HepG2 (cell line): ENCODE measurements at regions not wholly inside any gene's neighbourhood (a gene's known extent, or its start where the extent isn't known, plus 50 kb on each side); places are given as distances from the start of the nearest gene placed in this dataset.

Experiments used
- ATAC-seq: fragments of 200-7000 bp; cut with Tn5 transposase; 3 replicates; pipeline ENCODE4 v1.9.1; 2020; ENCODE audit warnings: mild to moderate bottlenecking, moderate library complexity
- BruUV-seq: library from RNA; stranded (reverse); fragments of 400-500 nt; replicated peaks from 2 replicates; lab custom pipeline; 2021; lab: Mats Ljungman, UMichigan
- CTCF ChIA-PET: fragments of 300-600 bp; formaldehyde crosslinking; extraction: SDS; loops from one replicate; lab custom pipeline; 2021; ENCODE audit warnings: low total read pairs, inconsistent platforms, low intra/inter-chr PET ratio; lab: Yijun Ruan, JAX
- POLR2A ChIA-PET: fragments of 350-600 bp; sonication (Branson Sonifier 250); formaldehyde crosslinking; loops from one replicate; lab custom pipeline; 2020; ENCODE audit warnings: antibody characterized with exemption, inconsistent platforms; lab: Yijun Ruan, JAX
- DNase-seq: peaks from one replicate; pipeline ENCODE4 v3.0.0-alpha.2; 2015; ENCODE audit warnings: low spot score
- FAIRE-seq: peaks from 3 replicates; lab custom pipeline; 2011; peaks lifted over from hg19 to GRCh38; lab: Jason Lieb, UNC
- H2AFZ ChIP-seq: one replicate; pipeline ENCODE4 v1.6.1; 2011; ENCODE audit warnings: low read length, inconsistent platforms
- H3K27ac ChIP-seq: fragments of 300-600 bp; 3 replicates; pipeline ENCODE4 v1.8.0; 2011; ENCODE audit warnings: mixed run types, mild to moderate bottlenecking, mixed read lengths, low read length, inconsistent platforms; ENCODE audit not compliant: insufficient read depth; ENCODE audit errors: extremely low read length
- H3K27me3 ChIP-seq, 2 experiments: fragments of 200-600 bp in 1 of 2; 2 replicates in 1 of 2; 3 replicates in 1 of 2; pipeline versions ENCODE4 v1.6.0 to v1.8.0; 2011; ENCODE audit warnings: low read length in 2 of 2, mild to moderate bottlenecking in 2 of 2, moderate library complexity in 2 of 2, inconsistent platforms in 1 of 2; ENCODE audit not compliant: insufficient read depth in 2 of 2, control insufficient read depth in 1 of 2
- H3K36me3 ChIP-seq, 2 experiments: fragments of 200-600 bp in 1 of 2; replicated peaks in 1 of 2; 2 replicates in 1 of 2; 3 replicates in 1 of 2; pipeline versions ENCODE4 v1.5.1 to v1.8.0; 2011; ENCODE audit warnings: low read length in 2 of 2, inconsistent platforms in 1 of 2; ENCODE audit not compliant: insufficient read depth in 2 of 2, control insufficient read depth in 1 of 2
- H3K4me1 ChIP-seq: 2 replicates; pipeline ENCODE4 v1.5.1; 2012; ENCODE audit warnings: low read length, inconsistent platforms; ENCODE audit not compliant: insufficient read depth
- H3K4me2 ChIP-seq: 2 replicates; pipeline ENCODE4 v1.6.0; 2011; ENCODE audit warnings: low read depth, low read length, inconsistent platforms
- H3K4me3 ChIP-seq, 3 experiments: fragments of 200-600 bp in 1 of 3; sonication (generic), shearing (Covaris generic) in 1 of 3; replicated peaks in 1 of 3; 2 replicates each; pipeline ENCODE4 v1.5.1; 2011 to 2016; ENCODE audit warnings: low read length in 3 of 3, inconsistent platforms in 2 of 3, low read depth in 2 of 3, mild to moderate bottlenecking in 2 of 3, control low read depth in 1 of 3, mixed read lengths in 1 of 3; ENCODE audit not compliant: insufficient read depth in 1 of 3
- H3K79me2 ChIP-seq: one replicate; pipeline ENCODE4 v1.6.1; 2011; ENCODE audit warnings: low read length, inconsistent platforms; ENCODE audit not compliant: insufficient read depth
- H3K9ac ChIP-seq: 2 replicates; pipeline ENCODE4 v1.6.0; 2011; ENCODE audit warnings: mild to moderate bottlenecking, low read depth, low read length, inconsistent platforms; ENCODE audit not compliant: insufficient read depth
- H3K9me3 ChIP-seq: 2 replicates; pipeline ENCODE4 v1.5.1; 2012; ENCODE audit warnings: mild to moderate bottlenecking, low read length
- H4K20me1 ChIP-seq: 2 replicates; pipeline ENCODE4 v1.6.0; 2011; ENCODE audit warnings: inconsistent platforms, mild to moderate bottlenecking, low read length, moderate library complexity; ENCODE audit not compliant: insufficient read depth
- ELF1 ChIP-seq: sonication (generic); formaldehyde crosslinking; IDR thresholded peaks from 2 replicates; pipeline ENCODE4 v1.4.0; 2020; ENCODE audit warnings: missing genetic modification reagents
- HMG20B ChIP-seq: conservative IDR thresholded peaks from 2 replicates; pipeline ENCODE4 v1.6.1; 2016; ENCODE audit warnings: missing genetic modification reagents, missing compliant biosample characterization
- KDM4B ChIP-seq: sonication (generic); formaldehyde crosslinking; IDR thresholded peaks from 2 replicates; pipeline ENCODE4 v1.4.0; 2020; ENCODE audit warnings: missing genetic modification reagents
- ZBTB38 ChIP-seq: sonication (generic); formaldehyde crosslinking; IDR thresholded peaks from 2 replicates; pipeline ENCODE4 v1.5.1; 2020; ENCODE audit warnings: mild to moderate bottlenecking, missing genetic modification reagents
- WGBS: methylation state at CpG from one replicate; pipeline ENCODE4 v1.1.6; 2017; ENCODE audit warnings: low lambda C conversion rate; 5-methylcytosine and 5-hydroxymethylcytosine counted together
- in situ Hi-C: cut with HindIII; loops from 2 replicates; pipeline ENCODE4 v1.10.0; 2017; ENCODE audit warnings: low pct_unique_long_range_greater_than_20kb; ENCODE audit not compliant: extremely low pct_ligation_motif_present
- intact Hi-C: fragments of 100-400 bp; cut with micrococcal nuclease; formaldehyde crosslinking; loops from one replicate; pipeline ENCODE4 v1.10.0; 2022; ENCODE audit not compliant: unreplicated experiment
- TF ChIP-seq, protein P1 (sequence below): sonication (generic); formaldehyde crosslinking; IDR thresholded peaks from 2 replicates; pipeline ENCODE4 v1.5.0; 2020; ENCODE audit warnings: missing genetic modification reagents, mild to moderate bottlenecking, borderline replicate concordance
- TF ChIP-seq, protein P2 (sequence below): IDR thresholded peaks from 2 replicates; pipeline ENCODE4 v1.6.1; 2016
- TF ChIP-seq, protein P3 (sequence below): sonication (generic); formaldehyde crosslinking; IDR thresholded peaks from 2 replicates; pipeline ENCODE4 v1.5.0; 2020; ENCODE audit warnings: mild to moderate bottlenecking, missing genetic modification reagents
- TF ChIP-seq, protein P4 (sequence below): sonication (generic); formaldehyde crosslinking; IDR thresholded peaks from 2 replicates; pipeline ENCODE4 v1.5.0; 2020; ENCODE audit warnings: mild to moderate bottlenecking, missing genetic modification reagents

DNA sequence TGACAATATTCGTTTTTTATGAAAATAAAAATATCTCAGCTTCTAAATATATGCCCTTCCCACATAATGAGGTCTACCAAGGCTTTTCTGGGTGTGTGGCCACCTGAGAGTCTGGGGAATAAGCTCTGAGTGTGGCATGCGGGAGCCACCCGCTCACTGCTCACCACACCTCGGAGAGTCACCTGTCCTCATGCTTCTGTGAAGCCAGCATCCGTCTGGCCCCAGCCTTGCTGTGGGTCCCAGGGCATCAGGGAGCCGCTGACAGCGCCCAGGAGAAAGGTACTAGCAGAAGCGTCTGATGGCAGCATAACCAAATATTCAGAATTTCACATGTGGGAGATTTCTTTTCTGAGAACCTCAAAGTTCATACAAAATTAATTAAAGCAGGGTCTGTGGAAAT, 133.2 kb upstream of the IRX4 start:
- ChIA-PET CTCF (no interaction called here), POLR2A (no interaction called here)
- intact Hi-C loops, result no loop called here
- FAIRE-seq (no peak), ATAC-seq (no peak), DNase-seq (no peak)
- TF ChIP-seq ELF1 (CRISPR knock-in tag), result no peak
- TF ChIP-seq, protein P1, sequence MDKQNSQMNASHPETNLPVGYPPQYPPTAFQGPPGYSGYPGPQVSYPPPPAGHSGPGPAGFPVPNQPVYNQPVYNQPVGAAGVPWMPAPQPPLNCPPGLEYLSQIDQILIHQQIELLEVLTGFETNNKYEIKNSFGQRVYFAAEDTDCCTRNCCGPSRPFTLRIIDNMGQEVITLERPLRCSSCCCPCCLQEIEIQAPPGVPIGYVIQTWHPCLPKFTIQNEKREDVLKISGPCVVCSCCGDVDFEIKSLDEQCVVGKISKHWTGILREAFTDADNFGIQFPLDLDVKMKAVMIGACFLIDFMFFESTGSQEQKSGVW (CRISPR knock-in tag), result no peak
- TF ChIP-seq ZBTB38 (CRISPR knock-in tag), result no peak
- H3K4me3 ChIP-seq, result no peak overlapping the region
- 16% methylated on average over 8 of the region's 8 CpGs for WGBS
- H3K27me3 ChIP-seq, result peaks cover 4 to 30% of the 10 kb centered on the region in 2 experiments; a peak in 4 of 5 replicates
- H3K36me3 ChIP-seq, result no peaks in the 10 kb centered on the region
- BruUV-seq, result no TSS peak
- no peaks in the 10 kb centered on the region for H3K9me3 ChIP-seq
- in situ Hi-C loops, result loop anchor here (5.0 to 10.0 kb wide), 2 partner anchors 251 to 349 kb away; no protein-coding TSS in a partner anchor
- H3K79me2 ChIP-seq, result no peaks in the 10 kb centered on the region
- H2AFZ ChIP-seq, result no peak overlapping the region
- H3K9ac ChIP-seq, result no peak overlapping the region
- no peaks in the 10 kb centered on the region for H3K4me1 ChIP-seq
- H3K4me2 ChIP-seq, result no peak overlapping the region
- no peaks in the 10 kb centered on the region for H4K20me1 ChIP-seq
- no peak overlapping the region for H3K27ac ChIP-seq

DNA sequence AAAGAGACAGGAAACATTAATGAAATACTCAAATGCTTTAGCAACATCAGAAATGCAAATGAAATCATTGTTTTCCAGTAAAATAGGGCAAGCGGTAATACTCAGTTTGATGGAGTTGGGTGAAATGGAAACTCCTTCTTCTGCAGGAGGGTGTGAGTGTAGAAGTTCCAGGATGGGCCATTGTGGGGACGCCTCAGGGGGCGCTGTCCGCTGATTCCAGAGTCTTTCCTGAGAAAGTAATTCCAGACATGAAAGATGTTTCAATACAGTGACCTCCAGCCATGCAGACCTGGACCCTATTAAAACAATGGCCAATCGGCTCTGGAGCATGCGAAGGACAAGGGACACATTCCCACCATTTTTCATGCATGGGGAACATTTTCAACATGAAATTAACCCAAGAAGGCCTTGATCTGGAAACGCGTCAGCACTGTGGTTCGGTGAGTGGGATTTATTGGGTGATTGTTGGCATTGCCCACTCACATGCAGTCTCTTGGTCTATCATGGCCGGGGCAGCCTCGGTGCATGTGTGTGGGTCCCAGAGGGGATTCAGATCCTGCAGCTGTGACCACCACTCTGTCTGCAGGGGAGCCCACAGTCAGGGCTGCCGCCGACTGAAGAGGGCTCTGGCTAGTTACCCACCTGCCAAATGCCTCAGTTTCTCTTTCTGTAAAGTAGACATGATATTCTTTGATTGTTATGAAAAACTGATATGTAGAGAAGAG, 132.6 kb upstream of the IRX4 start:
- peaks cover 4 to 34% of the 10 kb centered on the region in 2 experiments; a peak in 3 of 5 replicates for H3K27me3 ChIP-seq
- H3K9me3 ChIP-seq, result no peaks in the 10 kb centered on the region
- ATAC-seq (peak; percentile 43; the same call in 2 of the 3 replicates), DNase-seq (no peak), FAIRE-seq (no peak)
- CTCF ChIA-PET, result no interaction called here
- POLR2A ChIA-PET, result no interaction called here
- no peak overlapping the region for H2AFZ ChIP-seq
- H3K79me2 ChIP-seq, result no peaks in the 10 kb centered on the region
- H4K20me1 ChIP-seq, result no peaks in the 10 kb centered on the region
- WGBS, result 39% methylated on average over 9 of the region's 13 CpGs
- intact Hi-C loops (no loop called here), in situ Hi-C loops (loop anchor here (5.0 to 10.0 kb wide), 2 partner anchors 250 to 348 kb away; no protein-coding TSS in a partner anchor)
- H3K4me1 ChIP-seq, result no peaks in the 10 kb centered on the region
- H3K4me3 ChIP-seq, result no peak overlapping the region
- no peaks in the 10 kb centered on the region for H3K36me3 ChIP-seq
- H3K27ac ChIP-seq, result no peak overlapping the region
- H3K4me2 ChIP-seq, result no peak overlapping the region
- no TSS peak for BruUV-seq
- H3K9ac ChIP-seq, result no peak overlapping the region
- TF ChIP-seq HMG20B (no peak), KDM4B (CRISPR knock-in tag) (no peak)
- TF ChIP-seq, protein P2, sequence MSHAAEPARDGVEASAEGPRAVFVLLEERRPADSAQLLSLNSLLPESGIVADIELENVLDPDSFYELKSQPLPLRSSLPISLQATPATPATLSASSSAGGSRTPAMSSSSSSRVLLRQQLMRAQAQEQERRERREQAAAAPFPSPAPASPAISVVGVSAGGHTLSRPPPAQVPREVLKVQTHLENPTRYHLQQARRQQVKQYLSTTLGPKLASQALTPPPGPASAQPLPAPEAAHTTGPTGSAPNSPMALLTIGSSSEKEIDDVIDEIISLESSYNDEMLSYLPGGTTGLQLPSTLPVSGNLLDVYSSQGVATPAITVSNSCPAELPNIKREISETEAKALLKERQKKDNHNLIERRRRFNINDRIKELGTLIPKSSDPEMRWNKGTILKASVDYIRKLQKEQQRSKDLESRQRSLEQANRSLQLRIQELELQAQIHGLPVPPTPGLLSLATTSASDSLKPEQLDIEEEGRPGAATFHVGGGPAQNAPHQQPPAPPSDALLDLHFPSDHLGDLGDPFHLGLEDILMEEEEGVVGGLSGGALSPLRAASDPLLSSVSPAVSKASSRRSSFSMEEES (CRISPR knock-in tag), result no peak
- TF ChIP-seq, protein P3, sequence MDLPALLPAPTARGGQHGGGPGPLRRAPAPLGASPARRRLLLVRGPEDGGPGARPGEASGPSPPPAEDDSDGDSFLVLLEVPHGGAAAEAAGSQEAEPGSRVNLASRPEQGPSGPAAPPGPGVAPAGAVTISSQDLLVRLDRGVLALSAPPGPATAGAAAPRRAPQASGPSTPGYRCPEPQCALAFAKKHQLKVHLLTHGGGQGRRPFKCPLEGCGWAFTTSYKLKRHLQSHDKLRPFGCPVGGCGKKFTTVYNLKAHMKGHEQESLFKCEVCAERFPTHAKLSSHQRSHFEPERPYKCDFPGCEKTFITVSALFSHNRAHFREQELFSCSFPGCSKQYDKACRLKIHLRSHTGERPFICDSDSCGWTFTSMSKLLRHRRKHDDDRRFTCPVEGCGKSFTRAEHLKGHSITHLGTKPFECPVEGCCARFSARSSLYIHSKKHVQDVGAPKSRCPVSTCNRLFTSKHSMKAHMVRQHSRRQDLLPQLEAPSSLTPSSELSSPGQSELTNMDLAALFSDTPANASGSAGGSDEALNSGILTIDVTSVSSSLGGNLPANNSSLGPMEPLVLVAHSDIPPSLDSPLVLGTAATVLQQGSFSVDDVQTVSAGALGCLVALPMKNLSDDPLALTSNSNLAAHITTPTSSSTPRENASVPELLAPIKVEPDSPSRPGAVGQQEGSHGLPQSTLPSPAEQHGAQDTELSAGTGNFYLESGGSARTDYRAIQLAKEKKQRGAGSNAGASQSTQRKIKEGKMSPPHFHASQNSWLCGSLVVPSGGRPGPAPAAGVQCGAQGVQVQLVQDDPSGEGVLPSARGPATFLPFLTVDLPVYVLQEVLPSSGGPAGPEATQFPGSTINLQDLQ (CRISPR knock-in tag), result no peak
- TF ChIP-seq, protein P4, sequence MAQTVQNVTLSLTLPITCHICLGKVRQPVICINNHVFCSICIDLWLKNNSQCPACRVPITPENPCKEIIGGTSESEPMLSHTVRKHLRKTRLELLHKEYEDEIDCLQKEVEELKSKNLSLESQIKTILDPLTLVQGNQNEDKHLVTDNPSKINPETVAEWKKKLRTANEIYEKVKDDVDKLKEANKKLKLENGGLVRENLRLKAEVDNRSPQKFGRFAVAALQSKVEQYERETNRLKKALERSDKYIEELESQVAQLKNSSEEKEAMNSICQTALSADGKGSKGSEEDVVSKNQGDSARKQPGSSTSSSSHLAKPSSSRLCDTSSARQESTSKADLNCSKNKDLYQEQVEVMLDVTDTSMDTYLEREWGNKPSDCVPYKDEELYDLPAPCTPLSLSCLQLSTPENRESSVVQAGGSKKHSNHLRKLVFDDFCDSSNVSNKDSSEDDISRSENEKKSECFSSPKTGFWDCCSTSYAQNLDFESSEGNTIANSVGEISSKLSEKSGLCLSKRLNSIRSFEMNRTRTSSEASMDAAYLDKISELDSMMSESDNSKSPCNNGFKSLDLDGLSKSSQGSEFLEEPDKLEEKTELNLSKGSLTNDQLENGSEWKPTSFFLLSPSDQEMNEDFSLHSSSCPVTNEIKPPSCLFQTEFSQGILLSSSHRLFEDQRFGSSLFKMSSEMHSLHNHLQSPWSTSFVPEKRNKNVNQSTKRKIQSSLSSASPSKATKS (CRISPR knock-in tag), result no peak
